Mesenchymal stem cell (in vitro differentiated cells and primary cell): ENCODE measurements at regions not wholly inside any gene's neighbourhood (a gene's known extent, or its start where the extent isn't known, plus 50 kb on each side); places are given as distances from the start of the nearest gene placed in this dataset.

ENCODE experiments used
- DNase-seq: peaks from one replicate; pipeline ENCODE4 v3.0.0-alpha.2; 2013
- H2AFZ ChIP-seq: one replicate; pipeline ENCODE4 v1.6.1; 2013; ENCODE audit warnings: low read depth, mild to moderate bottlenecking, control low read depth, inconsistent platforms, low read length, moderate library complexity
- H2AK5ac ChIP-seq: 2 replicates; pipeline ENCODE4 v1.6.1; 2013; ENCODE audit warnings: low read length, moderate library complexity, mild to moderate bottlenecking, inconsistent platforms; ENCODE audit not compliant: severe bottlenecking
- H2BK120ac ChIP-seq: one replicate; pipeline ENCODE4 v1.6.1; 2013; ENCODE audit warnings: low read depth, mild to moderate bottlenecking, inconsistent platforms, low read length, moderate library complexity
- H2BK12ac ChIP-seq, 2 experiments: one replicate each; pipeline ENCODE4 v1.6.1; 2013; ENCODE audit warnings: inconsistent platforms in 2 of 2, low read length in 2 of 2, mild to moderate bottlenecking in 2 of 2, moderate library complexity in 2 of 2, control low read depth in 1 of 2
- H2BK15ac ChIP-seq: one replicate; pipeline ENCODE4 v1.6.1; 2013; ENCODE audit warnings: mild to moderate bottlenecking, low read depth, inconsistent platforms; ENCODE audit not compliant: poor library complexity, severe bottlenecking
- H2BK5ac ChIP-seq: 2 replicates; pipeline ENCODE4 v1.6.1; 2013; ENCODE audit warnings: low read depth, mild to moderate bottlenecking, low read length, control low read depth, inconsistent platforms; ENCODE audit not compliant: poor library complexity, severe bottlenecking
- H3K14ac ChIP-seq, 2 experiments: one replicate each; pipeline ENCODE4 v1.6.1; 2013; ENCODE audit warnings: inconsistent platforms in 2 of 2, low read length in 2 of 2, control low read depth in 1 of 2, mild to moderate bottlenecking in 1 of 2, moderate library complexity in 1 of 2
- H3K18ac ChIP-seq, 2 experiments: one replicate each; pipeline ENCODE4 v1.6.1; 2013; ENCODE audit warnings: inconsistent platforms in 2 of 2, low read length in 2 of 2, control low read depth in 1 of 2, low read depth in 1 of 2, mild to moderate bottlenecking in 1 of 2
- H3K23ac ChIP-seq, 2 experiments: one replicate each; pipeline ENCODE4 v1.6.1; 2013; ENCODE audit warnings: inconsistent platforms in 2 of 2, low read length in 2 of 2, mild to moderate bottlenecking in 2 of 2, moderate library complexity in 2 of 2, control low read depth in 1 of 2
- H3K27ac ChIP-seq: 2 replicates; pipeline ENCODE4 v1.5.1; 2013; ENCODE audit warnings: mild to moderate bottlenecking, moderate library complexity, low read length, control low read depth, inconsistent platforms; ENCODE audit not compliant: poor library complexity, severe bottlenecking
- H3K27me3 ChIP-seq, 2 experiments: 2 replicates each; pipeline versions ENCODE4 v1.6.1 to v1.7.0; 2013; ENCODE audit warnings: low read length in 2 of 2, mild to moderate bottlenecking in 2 of 2, moderate library complexity in 2 of 2, control low read depth in 1 of 2, inconsistent platforms in 1 of 2; ENCODE audit not compliant: control insufficient read depth in 1 of 2, insufficient read depth in 1 of 2
- H3K36me3 ChIP-seq, 2 experiments: 2 replicates each; pipeline versions ENCODE4 v1.6.1 to v1.7.0; 2013; ENCODE audit warnings: low read length in 2 of 2, control low read depth in 1 of 2, inconsistent platforms in 1 of 2, low read depth in 1 of 2, mild to moderate bottlenecking in 1 of 2; ENCODE audit not compliant: insufficient read depth in 2 of 2, control insufficient read depth in 1 of 2
- H3K4ac ChIP-seq, 2 experiments: one replicate each; pipeline ENCODE4 v1.6.1; 2013; ENCODE audit warnings: inconsistent platforms in 2 of 2, low read length in 2 of 2, mild to moderate bottlenecking in 2 of 2, moderate library complexity in 2 of 2, control low read depth in 1 of 2, low read depth in 1 of 2
- H3K4me1 ChIP-seq: 2 replicates; pipeline ENCODE4 v1.6.1; 2013; ENCODE audit warnings: low read depth, low read length, control low read depth; ENCODE audit not compliant: control insufficient read depth, insufficient read depth
- H3K4me2 ChIP-seq: 2 replicates; pipeline ENCODE4 v1.6.1; 2013; ENCODE audit warnings: low read length, mild to moderate bottlenecking, inconsistent platforms; ENCODE audit not compliant: poor library complexity, severe bottlenecking
- H3K4me3 ChIP-seq, 2 experiments: 2 replicates each; pipeline versions ENCODE4 v1.5.1 to v1.7.0; 2013; ENCODE audit warnings: low read length in 2 of 2, mild to moderate bottlenecking in 2 of 2, control low read depth in 1 of 2, low read depth in 1 of 2; ENCODE audit not compliant: insufficient read depth in 1 of 2
- H3K79me1 ChIP-seq: replicated peaks from 2 replicates; pipeline ENCODE4 v1.6.1; 2013; ENCODE audit warnings: mild to moderate bottlenecking, control low read depth, low read length, inconsistent platforms; ENCODE audit not compliant: poor library complexity, severe bottlenecking
- H3K9ac ChIP-seq: 2 replicates; pipeline ENCODE4 v1.7.0; 2013; ENCODE audit warnings: mild to moderate bottlenecking, low read length, moderate library complexity
- H3K9me3 ChIP-seq: 2 replicates; pipeline ENCODE4 v1.7.0; 2013; ENCODE audit warnings: mild to moderate bottlenecking, low read length; ENCODE audit not compliant: control insufficient read depth
- H4K8ac ChIP-seq: one replicate; pipeline ENCODE4 v1.6.1; 2013; ENCODE audit warnings: inconsistent platforms, mild to moderate bottlenecking, low read length, moderate library complexity
- H4K91ac ChIP-seq: one replicate; pipeline ENCODE4 v1.6.1; 2013; ENCODE audit warnings: mild to moderate bottlenecking, low read length, inconsistent platforms
- WGBS: methylation state at CpG from one replicate; pipeline ENCODE4 v1.1.7; 2013; ENCODE audit warnings: mixed read lengths; 5-methylcytosine and 5-hydroxymethylcytosine counted together

- Histone ChIP-seq H2BK120ac (no peak overlapping the region), H3K4me2 (no peak overlapping the region), H4K8ac (no peak overlapping the region), H3K14ac (no peak overlapping the region), H3K4ac (no peak overlapping the region), H3K27me3 (peaks cover 65 to 68% of the 10 kb centered on the region in 2 experiments), H3K79me1 (no peaks in the 10 kb centered on the region), H3K9me3 (no peaks in the 10 kb centered on the region), H3K18ac (no peak overlapping the region), H3K23ac (no peak overlapping the region), H2BK5ac (no peak overlapping the region), H2AFZ (no peak overlapping the region), H3K4me3 (no peak overlapping the region), H2BK15ac (no peak overlapping the region), H3K27ac (no peak overlapping the region), H2BK12ac (no peak overlapping the region), H2AK5ac (no peak overlapping the region), H3K36me3 (no peaks in the 10 kb centered on the region), H4K91ac (no peak overlapping the region), H3K9ac (no peak overlapping the region), H3K4me1 (peaks cover 5% of the 10 kb centered on the region)
- 80% methylated on average over 5 of the region's 5 CpGs for WGBS
- no peak for DNase-seq
Measured at GRCh38 chr10:71072823-71073210, 139.6 kb upstream of the UNC5B start.

GRCh38 chr10:71073451-71074175, 138.8 kb upstream of the UNC5B start:
- H3K4me3 ChIP-seq = no peak overlapping the region
- H2BK12ac ChIP-seq = no peak overlapping the region
- no peak overlapping the region for H3K14ac ChIP-seq
- H2AFZ ChIP-seq = no peak overlapping the region
- no peak overlapping the region for H3K4ac ChIP-seq
- H3K23ac ChIP-seq = no peak overlapping the region
- peaks cover 5% of the 10 kb centered on the region for H3K4me1 ChIP-seq
- no peak overlapping the region for H4K91ac ChIP-seq
- 81% methylated on average over 12 of the region's 12 CpGs for WGBS
- H3K79me1 ChIP-seq = no peaks in the 10 kb centered on the region
- no peak overlapping the region for H4K8ac ChIP-seq
- H2AK5ac ChIP-seq = no peak overlapping the region
- H3K9me3 ChIP-seq = no peaks in the 10 kb centered on the region
- no peak overlapping the region for H2BK15ac ChIP-seq
- H3K4me2 ChIP-seq = no peak overlapping the region
- no peak overlapping the region for H2BK5ac ChIP-seq
- no peak overlapping the region for H2BK120ac ChIP-seq
- DNase-seq = no peak
- peaks cover 73 to 76% of the 10 kb centered on the region in 2 experiments for H3K27me3 ChIP-seq
- H3K36me3 ChIP-seq = no peaks in the 10 kb centered on the region
- no peak overlapping the region for H3K9ac ChIP-seq
- no peak overlapping the region for H3K18ac ChIP-seq
- no peak overlapping the region for H3K27ac ChIP-seq

GRCh38 chr10:71074176-71074755, 138.1 kb upstream of the UNC5B start:
- H2AFZ ChIP-seq = no peak overlapping the region
- H3K4ac ChIP-seq = no peak overlapping the region

GRCh38 chr10:71075086-71075758, 137.1 kb upstream of the UNC5B start:
- Histone ChIP-seq H3K4me1 (no peaks in the 10 kb centered on the region), H3K18ac (no peak overlapping the region), H3K4ac (no peak overlapping the region), H2AK5ac (no peak overlapping the region), H3K9ac (no peak overlapping the region), H3K79me1 (no peaks in the 10 kb centered on the region), H2AFZ (no peak overlapping the region), H3K4me2 (no peak overlapping the region), H3K23ac (no peak overlapping the region), H3K27ac (no peak overlapping the region), H3K27me3 (peaks cover 79 to 89% of the 10 kb centered on the region in 2 experiments), H3K9me3 (no peaks in the 10 kb centered on the region), H3K4me3 (no peak overlapping the region), H2BK5ac (no peak overlapping the region), H3K36me3 (no peaks in the 10 kb centered on the region), H2BK15ac (no peak overlapping the region), H4K91ac (no peak overlapping the region), H4K8ac (no peak overlapping the region), H2BK12ac (no peak overlapping the region), H3K14ac (no peak overlapping the region), H2BK120ac (no peak overlapping the region)
- DNase-seq = no peak
- 46% methylated on average over 8 of the region's 8 CpGs for WGBS

More at GRCh38 chr10:71074176-71074755, 138.1 kb upstream of the UNC5B start:
- no peak overlapping the region for H3K4me2 ChIP-seq
- H3K14ac ChIP-seq = no peak overlapping the region
- H3K9ac ChIP-seq = no peak overlapping the region
- H3K4me1 ChIP-seq = no peaks in the 10 kb centered on the region
- 57% methylated on average over 7 of the region's 7 CpGs for WGBS
- no peaks in the 10 kb centered on the region for H3K9me3 ChIP-seq
- H3K79me1 ChIP-seq = no peaks in the 10 kb centered on the region
- no peak overlapping the region for H4K91ac ChIP-seq
- no peak overlapping the region for H3K18ac ChIP-seq
- H2BK5ac ChIP-seq = no peak overlapping the region
- H2BK12ac ChIP-seq = no peak overlapping the region
- peaks cover 76 to 79% of the 10 kb centered on the region in 2 experiments for H3K27me3 ChIP-seq
- H3K23ac ChIP-seq = no peak overlapping the region
- no peak overlapping the region for H2AK5ac ChIP-seq
- no peaks in the 10 kb centered on the region for H3K36me3 ChIP-seq
- no peak overlapping the region for H3K27ac ChIP-seq
- no peak overlapping the region for H2BK120ac ChIP-seq
- no peak overlapping the region for H3K4me3 ChIP-seq
- H2BK15ac ChIP-seq = no peak overlapping the region
- no peak for DNase-seq
- no peak overlapping the region for H4K8ac ChIP-seq
